Brain microvascular endothelial cell (primary cell): ENCODE measurements at regions not wholly inside any gene's neighbourhood (a gene's known extent, or its start where the extent isn't known, plus 50 kb on each side); places are given as distances from the start of the nearest gene placed in this dataset.

Experiments
- DNase-seq: peaks from one replicate; pipeline ENCODE4 v3.0.0-alpha.2; 2020
- H3K27ac ChIP-seq: fragments of 250-450 bp; sonication (Bioruptor Pico); 2 replicates; pipeline ENCODE4 v1.5.1; 2020; ENCODE audit warnings: mild to moderate bottlenecking, moderate library complexity
- H3K27me3 ChIP-seq: fragments of 250-450 bp; sonication (Bioruptor Pico); replicated peaks from 2 replicates; pipeline ENCODE4 v1.5.1; 2020; ENCODE audit warnings: mild to moderate bottlenecking
- H3K36me3 ChIP-seq: fragments of 250-450 bp; sonication (Bioruptor Pico); replicated peaks from 2 replicates; pipeline ENCODE4 v1.5.1; 2020; ENCODE audit warnings: mild to moderate bottlenecking
- H3K4me3 ChIP-seq: 2 replicates; pipeline ENCODE4 v1.5.1; 2011; ENCODE audit warnings: low read depth, mild to moderate bottlenecking, control low read depth, low read length, moderate library complexity
- CTCF ChIP-seq: IDR thresholded peaks from 2 replicates; pipeline ENCODE4 v1.5.1; 2011; ENCODE audit warnings: low read depth, mild to moderate bottlenecking, moderate library complexity, low read length, control low read depth, inconsistent platforms; ENCODE audit errors: missing control alignments
- in situ Hi-C: cut with HindIII; loops from 2 replicates; pipeline ENCODE4 v1.10.0; 2017; ENCODE audit warnings: low sequenced_read_pairs, low pct_ligation_motif_present

DNA sequence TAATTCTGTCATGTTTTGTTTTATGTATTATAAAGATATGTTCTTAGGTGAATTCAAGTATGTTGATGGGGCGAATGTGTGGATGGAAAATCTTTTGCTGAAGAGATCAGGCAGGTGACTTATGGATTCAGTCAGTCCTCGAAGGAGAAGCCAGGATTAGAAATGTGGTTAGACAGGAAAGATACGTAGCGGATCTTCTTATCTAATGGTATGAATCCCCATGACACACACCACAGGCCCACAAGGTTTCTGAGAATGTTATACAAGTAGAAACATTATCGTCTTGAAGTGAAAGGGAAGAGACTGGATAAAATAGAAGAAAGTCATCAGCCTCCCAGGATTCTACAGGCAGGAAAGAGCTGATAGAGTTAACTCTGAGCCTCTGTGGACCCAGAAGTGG is 69.0 kb upstream of the RFXAP start:
- no peaks in the 10 kb centered on the region for H3K36me3 ChIP-seq
- peak; percentile 12 for DNase-seq
- no peaks in the 10 kb centered on the region for H3K27me3 ChIP-seq
- H3K4me3 ChIP-seq, result no peak overlapping the region
- H3K27ac ChIP-seq, result peak overlapping the region; percentile 29
- TF ChIP-seq CTCF, result no peak
- in situ Hi-C loops, result no loop called here

DNA sequence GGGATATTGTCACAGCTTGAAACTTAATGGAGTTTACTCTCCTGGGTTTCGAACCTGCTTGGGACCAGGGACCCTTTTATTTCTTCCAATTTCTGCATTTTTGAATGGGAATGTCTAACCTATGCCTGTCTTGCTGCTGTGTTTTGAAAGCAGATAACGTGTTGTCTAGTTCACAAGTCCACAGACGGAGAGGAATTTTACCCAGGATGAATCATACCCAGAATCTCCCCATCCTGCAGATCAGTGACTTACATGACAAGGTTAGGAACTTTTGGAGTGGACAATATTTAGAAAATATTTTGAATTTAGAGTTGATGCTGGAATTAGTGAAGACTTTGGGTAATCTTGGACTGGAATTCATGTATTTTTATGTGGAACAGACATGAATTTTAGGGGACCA is 68.6 kb upstream of the RFXAP start:
- in situ Hi-C loops, result no loop called here
- Histone ChIP-seq H3K36me3 (no peaks in the 10 kb centered on the region), H3K27me3 (no peaks in the 10 kb centered on the region), H3K27ac (peak overlapping the region; percentile 29), H3K4me3 (no peak overlapping the region)
- TF ChIP-seq CTCF, result no peak
- peak; percentile 41 for DNase-seq

- H3K4me3 ChIP-seq, result no peak overlapping the region
- TF ChIP-seq CTCF, result no peak
- H3K36me3 ChIP-seq, result no peaks in the 10 kb centered on the region
- no peak for DNase-seq
- no peak overlapping the region for H3K27ac ChIP-seq
- H3K27me3 ChIP-seq, result no peaks in the 10 kb centered on the region
- in situ Hi-C loops, result no loop called here
Measured at GRCh38 chr13:36750946-36751345, 68.1 kb upstream of the RFXAP start.

- no peak for DNase-seq
- no peak for TF ChIP-seq CTCF
- Histone ChIP-seq H3K4me3 (no peak overlapping the region), H3K27ac (no peak overlapping the region), H3K36me3 (no peaks in the 10 kb centered on the region), H3K27me3 (no peaks in the 10 kb centered on the region)
- in situ Hi-C loops, result no loop called here
Measured at GRCh38 chr13:36752673-36753072, 66.3 kb upstream of the RFXAP start.

DNA sequence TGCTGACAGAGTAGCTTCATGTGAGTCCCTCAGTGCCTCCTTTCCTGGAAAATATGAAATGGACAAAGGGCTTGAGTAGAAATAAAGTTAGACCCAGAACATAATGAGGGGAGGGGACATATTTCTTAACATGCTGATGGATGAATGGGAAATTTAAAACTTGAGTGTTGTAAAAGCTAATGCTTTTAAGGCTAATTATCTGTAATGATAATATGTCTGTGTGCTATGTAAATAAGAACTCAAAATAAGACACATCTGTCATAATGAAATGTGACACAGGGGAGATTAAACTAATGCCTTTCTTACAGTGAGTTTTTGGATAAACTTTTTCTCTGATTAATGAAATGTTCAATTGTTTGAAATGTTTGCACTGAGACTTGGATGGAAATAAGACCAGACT is 65.8 kb upstream of the RFXAP start:
- no peak for DNase-seq
- no peaks in the 10 kb centered on the region for H3K27me3 ChIP-seq
- H3K27ac ChIP-seq, result no peak overlapping the region
- H3K4me3 ChIP-seq, result no peak overlapping the region
- H3K36me3 ChIP-seq, result no peaks in the 10 kb centered on the region
- no peak for TF ChIP-seq CTCF
- in situ Hi-C loops, result no loop called here

GRCh38 chr13:36758345-36758744 is 60.7 kb upstream of the RFXAP start:
- H3K4me3 ChIP-seq, result no peak overlapping the region
- TF ChIP-seq CTCF, result no peak
- no peaks in the 10 kb centered on the region for H3K36me3 ChIP-seq
- in situ Hi-C loops, result no loop called here
- no peaks in the 10 kb centered on the region for H3K27me3 ChIP-seq
- DNase-seq, result no peak
- no peak overlapping the region for H3K27ac ChIP-seq
